ENCODE measurements at regions not wholly inside any gene's neighbourhood (a gene's known extent, or its start where the extent isn't known, plus 50 kb on each side); places are given as distances from the start of the nearest gene placed in this dataset.

GRCh38 chr2:198622986-198623730 is 818.8 kb downstream of the PLCL1 start:
- no peaks in the 10 kb centered on the region for H4K20me1 ChIP-seq (replicated peaks; ENCODE audit: control insufficient read depth, insufficient read depth, low read length)
- no peak overlapping the region for H3K9ac ChIP-seq (ENCODE audit: insufficient read depth in 1 of 2, low read depth in 2 of 2, low read length in 2 of 2)
- CTCF ChIA-PET (ENCODE audit: low intra/inter-chr PET ratio): no interaction called here
- no peaks in the 10 kb centered on the region for H3K9me3 ChIP-seq (replicated peaks; ENCODE audit: control insufficient read depth, insufficient read depth, low read depth, low read length)
- no peak for TF ChIP-seq CTCF (IDR thresholded peaks at IDR 0.05 in 2 of 3, conservative IDR thresholded peaks at IDR 0.05 in 1 of 3; ENCODE audit: insufficient read depth in 2 of 3, low read depth in 1 of 3, low read length in 3 of 3)
- TF ChIP-seq ZNF277 (CRISPR knock-in tag; IDR thresholded peaks at IDR 0.05; ENCODE audit: borderline replicate concordance): no peak
- TF ChIP-seq MLX (CRISPR knock-in tag; conservative IDR thresholded peaks at IDR 0.05): no peak
- no peak for TF ChIP-seq U2AF2 (optimal IDR thresholded peaks at IDR 0.05; ENCODE audit: low read depth, low read length)
- TF ChIP-seq ZNF224 (CRISPR knock-in tag; IDR thresholded peaks at IDR 0.05): no peak
- no peak for TF ChIP-seq ZNF239 (CRISPR knock-in tag; IDR thresholded peaks at IDR 0.05)
- no peak for DNase-seq (ENCODE audit: extremely low read depth in 1 of 4, low spot score in 3 of 4)
- no peaks in the 10 kb centered on the region for H3K4me1 ChIP-seq (replicated peaks in 1 of 2; ENCODE audit: control insufficient read depth in 2 of 2, insufficient read depth in 2 of 2, low read length in 2 of 2)
- no peaks in the 10 kb centered on the region for H3K27me3 ChIP-seq (ENCODE audit: control insufficient read depth in 2 of 2, insufficient read depth in 2 of 2, low read length in 2 of 2)
- FAIRE-seq: no peak
- 0% methylated on average over 2 of the region's 3 CpGs for WGBS (ENCODE audit: insufficient coverage, low coverage, missing lambda C conversion rate)
- no peak overlapping the region for H3K27ac ChIP-seq (ENCODE audit: extremely low read depth, low read depth, low read length)
- intact Hi-C loops (cut with micrococcal nuclease) (no loop called here), in situ Hi-C loops (cut with MboI) (no loop called here)
- no TSS peak for BruUV-seq (replicated peaks)
- ATAC-seq: no peak
- POLR2A ChIA-PET: no interaction called here
- no peaks in the 10 kb centered on the region for H3K79me2 ChIP-seq (ENCODE audit: control insufficient read depth, insufficient read depth, low read length)
- H3K36me3 ChIP-seq (ENCODE audit: control insufficient read depth, insufficient read depth, low read length): no peaks in the 10 kb centered on the region
- no peak overlapping the region for H3K4me3 ChIP-seq
- H3K9me1 ChIP-seq (ENCODE audit: control insufficient read depth, insufficient read depth, low read length): no peaks in the 10 kb centered on the region
- H3K4me2 ChIP-seq (ENCODE audit: insufficient read depth, low read length): no peak overlapping the region
- no peak overlapping the region for H2AFZ ChIP-seq (ENCODE audit: low read depth, low read length)
